Cerebellar cortex (tissue), 1 donor: ENCODE measurements at regions not wholly inside any gene's neighbourhood (a gene's known extent, or its start where the extent isn't known, plus 50 kb on each side); places are given as distances from the start of the nearest gene placed in this dataset.

Experiments used
- DNase-seq: peaks from one replicate; pipeline ENCODE4 v3.0.0-alpha.2; 2015; ENCODE audit warnings: low spot score

GRCh38 chr3:102235679-102236078, 199.1 kb upstream of the ZPLD1 start:
- DNase-seq, result no peak

- no peak for DNase-seq
Measured at GRCh38 chr3:102237181-102237580, 197.6 kb upstream of the ZPLD1 start.

- no peak for DNase-seq
Measured at GRCh38 chr3:102237838-102238237, 197.0 kb upstream of the ZPLD1 start.

GRCh38 chr3:102238362-102238761, 196.5 kb upstream of the ZPLD1 start:
- DNase-seq, result no peak

GRCh38 chr3:102240720-102241119, 194.1 kb upstream of the ZPLD1 start:
- no peak for DNase-seq

- no peak for DNase-seq
Measured at GRCh38 chr3:102248981-102249705, 185.7 kb upstream of the ZPLD1 start.

GRCh38 chr3:102255736-102256135, 179.1 kb upstream of the ZPLD1 start:
- no peak for DNase-seq

GRCh38 chr3:102258666-102259227, 176.1 kb upstream of the ZPLD1 start:
- DNase-seq, result no peak

GRCh38 chr3:102259663-102260062, 175.2 kb upstream of the ZPLD1 start:
- DNase-seq, result no peak

- DNase-seq, result no peak
Measured at GRCh38 chr3:102265720-102266119, 169.1 kb upstream of the ZPLD1 start.

- no peak for DNase-seq
Measured at GRCh38 chr3:102269406-102269805, 165.4 kb upstream of the ZPLD1 start.

GRCh38 chr3:102290241-102290640, 144.6 kb upstream of the ZPLD1 start:
- DNase-seq, result no peak

GRCh38 chr3:102295756-102296155, 139.1 kb upstream of the ZPLD1 start:
- DNase-seq, result no peak

GRCh38 chr3:102297072-102297658, 137.7 kb upstream of the ZPLD1 start:
- no peak for DNase-seq

- no peak for DNase-seq
Measured at GRCh38 chr3:102299125-102299877, 135.5 kb upstream of the ZPLD1 start.

- no peak for DNase-seq
Measured at GRCh38 chr3:102301155-102301880, 133.5 kb upstream of the ZPLD1 start.

- no peak for DNase-seq
Measured at GRCh38 chr3:102302020-102302419, 132.8 kb upstream of the ZPLD1 start.

GRCh38 chr3:102304550-102304949, 130.3 kb upstream of the ZPLD1 start:
- DNase-seq, result no peak

- DNase-seq, result no peak
Measured at GRCh38 chr3:102307442-102307841, 127.4 kb upstream of the ZPLD1 start.

- DNase-seq, result no peak
Measured at GRCh38 chr3:102329066-102329465, 105.7 kb upstream of the ZPLD1 start.

- no peak for DNase-seq
Measured at GRCh38 chr3:102329561-102329960, 105.3 kb upstream of the ZPLD1 start.

- DNase-seq, result no peak
Measured at GRCh38 chr3:102332205-102332604, 102.6 kb upstream of the ZPLD1 start.
